Suprapubic skin (tissue), 4 donors: ENCODE measurements at regions not wholly inside any gene's neighbourhood (a gene's known extent, or its start where the extent isn't known, plus 50 kb on each side); places are given as distances from the start of the nearest gene placed in this dataset.

Experiments
- DNase-seq, 2 donors: peaks; one replicate each; pipeline ENCODE4 v3.0.0-alpha.2; 2019; ENCODE audit warnings: low spot score in 2 of 2
- H3K27ac ChIP-seq: fragments of 200-600 bp; sonication (generic); one replicate; pipeline ENCODE4 v1.5.1; 2019
- H3K27me3 ChIP-seq: fragments of 200-600 bp; sonication (generic); one replicate; pipeline ENCODE4 v1.5.1; 2019
- H3K36me3 ChIP-seq: fragments of 200-600 bp; sonication (generic); one replicate; pipeline ENCODE4 v1.5.1; 2019
- H3K4me1 ChIP-seq: fragments of 200-600 bp; sonication (generic); one replicate; pipeline ENCODE4 v1.5.1; 2019
- H3K4me3 ChIP-seq: fragments of 200-600 bp; sonication (generic); one replicate; pipeline ENCODE4 v1.5.1; 2019; ENCODE audit warnings: mild to moderate bottlenecking
- H3K9me3 ChIP-seq: fragments of 200-600 bp; sonication (generic); one replicate; pipeline ENCODE4 v1.5.1; 2019
- EP300 ChIP-seq: sonication (generic); formaldehyde crosslinking; IDR thresholded peaks from one replicate; pipeline ENCODE4 v1.6.1; 2017; ENCODE audit warnings: antibody characterized with exemption
- POLR2A ChIP-seq, 2 donors: fragments of 450-650 bp; IDR thresholded peaks; one replicate each; pipeline ENCODE4 v1.6.1; 2017; ENCODE audit warnings: antibody characterized with exemption in 2 of 2, mild to moderate bottlenecking in 2 of 2, moderate library complexity in 2 of 2
- POLR2AphosphoS5 ChIP-seq, 3 donors: sonication (generic); formaldehyde crosslinking; IDR thresholded peaks; one replicate each; pipeline ENCODE4 v1.6.1; 2017; ENCODE audit warnings: antibody characterized with exemption in 3 of 3
- WGBS: methylation state at CpG from one replicate; pipeline ENCODE4 v1.1.5; 2018; 5-methylcytosine and 5-hydroxymethylcytosine counted together
- TF ChIP-seq, protein P1 (sequence below), 2 donors: fragments of 200-600 bp in 1 of 2; fragments of 450-650 bp in 1 of 2; sonication (generic) in 1 of 2; IDR thresholded peaks; one replicate each; pipeline ENCODE4 v1.5.1; 2016 to 2019; ENCODE audit warnings: antibody characterized with exemption in 2 of 2, mild to moderate bottlenecking in 1 of 2, moderate library complexity in 1 of 2

DNA sequence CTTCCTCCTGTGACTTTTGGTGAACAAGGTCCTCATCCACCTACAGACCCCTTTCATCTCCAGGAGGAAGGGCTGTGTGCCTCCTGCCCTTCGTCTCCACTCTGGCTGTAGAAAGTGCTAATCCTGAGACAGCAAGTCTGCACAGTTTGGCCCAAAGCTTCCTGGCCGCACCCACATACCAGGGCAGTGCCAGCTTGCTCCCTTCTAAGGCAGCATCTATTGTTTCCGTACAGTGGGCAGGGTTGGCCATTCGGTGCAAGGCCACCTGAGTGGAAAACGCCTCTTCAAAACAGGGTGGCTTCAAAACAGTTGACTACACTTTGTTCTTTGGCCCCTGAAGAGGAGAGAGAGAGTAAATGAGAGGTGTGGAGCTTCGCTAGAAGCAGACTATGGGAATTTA, 134.1 kb upstream of the KLF14 start:
- Histone ChIP-seq H3K9me3 (no peaks in the 10 kb centered on the region), H3K4me1 (peaks cover 6% of the 10 kb centered on the region), H3K4me3 (no peak overlapping the region), H3K36me3 (peaks cover 62% of the 10 kb centered on the region), H3K27me3 (no peaks in the 10 kb centered on the region), H3K27ac (no peak overlapping the region)
- 62% methylated on average over 6 of the region's 6 CpGs for WGBS
- TF ChIP-seq POLR2AphosphoS5 (IDR thresholded peaks at IDR 0.05) (no peak), POLR2A (IDR thresholded peaks at IDR 0.05) (no peak), EP300 (no peak)
- TF ChIP-seq, protein P1, sequence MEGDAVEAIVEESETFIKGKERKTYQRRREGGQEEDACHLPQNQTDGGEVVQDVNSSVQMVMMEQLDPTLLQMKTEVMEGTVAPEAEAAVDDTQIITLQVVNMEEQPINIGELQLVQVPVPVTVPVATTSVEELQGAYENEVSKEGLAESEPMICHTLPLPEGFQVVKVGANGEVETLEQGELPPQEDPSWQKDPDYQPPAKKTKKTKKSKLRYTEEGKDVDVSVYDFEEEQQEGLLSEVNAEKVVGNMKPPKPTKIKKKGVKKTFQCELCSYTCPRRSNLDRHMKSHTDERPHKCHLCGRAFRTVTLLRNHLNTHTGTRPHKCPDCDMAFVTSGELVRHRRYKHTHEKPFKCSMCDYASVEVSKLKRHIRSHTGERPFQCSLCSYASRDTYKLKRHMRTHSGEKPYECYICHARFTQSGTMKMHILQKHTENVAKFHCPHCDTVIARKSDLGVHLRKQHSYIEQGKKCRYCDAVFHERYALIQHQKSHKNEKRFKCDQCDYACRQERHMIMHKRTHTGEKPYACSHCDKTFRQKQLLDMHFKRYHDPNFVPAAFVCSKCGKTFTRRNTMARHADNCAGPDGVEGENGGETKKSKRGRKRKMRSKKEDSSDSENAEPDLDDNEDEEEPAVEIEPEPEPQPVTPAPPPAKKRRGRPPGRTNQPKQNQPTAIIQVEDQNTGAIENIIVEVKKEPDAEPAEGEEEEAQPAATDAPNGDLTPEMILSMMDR (IDR thresholded peaks at IDR 0.05) = no peak
- no peak for DNase-seq

DNA sequence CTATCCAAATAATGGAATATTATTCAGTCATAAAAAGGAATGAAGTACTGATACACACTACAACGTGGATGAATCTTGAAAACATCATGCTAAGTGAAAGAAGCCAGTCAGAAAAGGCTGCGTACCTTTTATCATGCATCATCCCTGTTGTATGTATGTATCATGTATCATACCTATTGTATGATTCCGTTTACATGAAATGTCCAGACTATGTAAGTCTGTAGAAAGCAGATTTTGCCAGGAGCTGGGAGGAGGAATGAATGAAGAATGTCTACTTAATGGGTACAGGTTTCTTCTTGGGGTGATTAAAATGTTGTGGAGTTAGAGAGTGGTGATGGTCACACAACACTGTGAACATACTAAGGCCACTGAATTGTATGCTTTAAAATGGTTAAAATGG, 135.9 kb upstream of the KLF14 start:
- H3K27ac ChIP-seq = no peak overlapping the region
- H3K4me1 ChIP-seq = peaks cover 10% of the 10 kb centered on the region
- H3K9me3 ChIP-seq = no peaks in the 10 kb centered on the region
- H3K27me3 ChIP-seq = no peaks in the 10 kb centered on the region
- H3K4me3 ChIP-seq = no peak overlapping the region
- TF ChIP-seq POLR2AphosphoS5 (IDR thresholded peaks at IDR 0.05) (no peak), POLR2A (IDR thresholded peaks at IDR 0.05) (no peak), EP300 (no peak)
- TF ChIP-seq, protein P1 (IDR thresholded peaks at IDR 0.05) = no peak
- H3K36me3 ChIP-seq = peaks cover 69% of the 10 kb centered on the region
- WGBS = 92% methylated on average over 3 of the region's 3 CpGs
- no peak for DNase-seq

DNA sequence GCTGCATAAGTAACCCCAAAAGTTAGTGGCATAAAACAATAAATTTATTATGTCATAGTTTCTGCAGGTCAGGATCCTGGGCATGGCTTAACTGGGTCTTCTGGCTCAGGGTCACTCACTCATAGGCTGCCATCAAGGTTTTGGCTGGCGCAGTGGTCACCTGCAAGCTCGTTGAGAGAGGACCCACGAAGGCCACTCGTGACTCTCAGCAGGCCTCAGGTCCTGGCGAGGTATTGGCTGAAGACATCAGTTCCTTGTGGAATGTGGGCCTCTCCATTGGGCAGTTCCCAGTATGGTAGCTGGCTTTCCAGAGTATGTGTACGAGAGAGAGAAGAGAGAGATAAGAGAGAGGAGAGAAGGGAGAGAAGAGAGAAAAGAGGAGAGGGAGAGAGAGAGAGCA, 138.3 kb upstream of the KLF14 start:
- H3K27ac ChIP-seq = no peak overlapping the region
- H3K36me3 ChIP-seq = peaks cover 62% of the 10 kb centered on the region
- no peak overlapping the region for H3K4me3 ChIP-seq
- no peaks in the 10 kb centered on the region for H3K9me3 ChIP-seq
- no peaks in the 10 kb centered on the region for H3K27me3 ChIP-seq
- 90% methylated on average over 6 of the region's 6 CpGs for WGBS
- peaks cover 20% of the 10 kb centered on the region for H3K4me1 ChIP-seq
- DNase-seq = no peak
- TF ChIP-seq, protein P1 (IDR thresholded peaks at IDR 0.05) = no peak
- no peak for TF ChIP-seq POLR2A (IDR thresholded peaks at IDR 0.05)
- TF ChIP-seq EP300 = no peak
- TF ChIP-seq POLR2AphosphoS5 (IDR thresholded peaks at IDR 0.05) = no peak

DNA sequence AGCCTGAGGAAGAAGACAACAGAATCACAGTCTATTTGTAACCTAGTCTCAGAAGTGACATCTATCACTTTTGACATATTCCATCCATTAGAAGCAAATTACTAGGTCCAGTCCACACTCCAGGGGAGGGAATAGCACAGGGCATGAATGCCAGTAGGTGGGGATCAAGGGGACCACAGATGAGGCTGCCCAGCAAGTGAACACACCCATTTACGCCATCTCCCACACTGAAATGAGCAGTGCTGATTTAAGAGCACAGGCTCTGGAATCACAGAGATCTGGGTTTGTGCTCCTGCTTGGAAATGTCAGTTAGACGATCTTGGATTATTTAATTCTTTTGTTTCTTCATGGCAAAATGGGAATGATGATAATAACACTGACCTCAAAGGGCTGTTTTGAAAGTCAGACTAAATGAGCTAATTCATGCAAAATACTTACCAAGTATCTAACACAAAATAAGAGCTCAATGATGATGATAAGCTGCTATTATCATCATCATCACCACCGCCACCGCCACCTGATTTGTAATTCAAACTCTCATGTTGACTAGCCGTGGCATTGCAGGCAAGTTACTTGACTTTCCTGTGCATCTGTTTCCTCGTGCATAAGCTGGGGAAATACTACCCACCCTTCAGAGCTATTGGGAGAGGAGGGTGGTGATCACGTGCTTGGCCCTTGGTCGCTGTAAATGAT, 138.9 kb upstream of the KLF14 start:
- TF ChIP-seq POLR2AphosphoS5 (IDR thresholded peaks at IDR 0.05) (no peak), POLR2A (IDR thresholded peaks at IDR 0.05) (no peak), EP300 (no peak)
- TF ChIP-seq, protein P1 (IDR thresholded peaks at IDR 0.05) = no peak
- Histone ChIP-seq H3K4me3 (no peak overlapping the region), H3K36me3 (peaks cover 65% of the 10 kb centered on the region), H3K27me3 (no peaks in the 10 kb centered on the region), H3K27ac (no peak overlapping the region), H3K4me1 (peaks cover 17% of the 10 kb centered on the region), H3K9me3 (no peaks in the 10 kb centered on the region)
- no peak for DNase-seq
- 84% methylated on average over 8 of the region's 8 CpGs for WGBS

DNA sequence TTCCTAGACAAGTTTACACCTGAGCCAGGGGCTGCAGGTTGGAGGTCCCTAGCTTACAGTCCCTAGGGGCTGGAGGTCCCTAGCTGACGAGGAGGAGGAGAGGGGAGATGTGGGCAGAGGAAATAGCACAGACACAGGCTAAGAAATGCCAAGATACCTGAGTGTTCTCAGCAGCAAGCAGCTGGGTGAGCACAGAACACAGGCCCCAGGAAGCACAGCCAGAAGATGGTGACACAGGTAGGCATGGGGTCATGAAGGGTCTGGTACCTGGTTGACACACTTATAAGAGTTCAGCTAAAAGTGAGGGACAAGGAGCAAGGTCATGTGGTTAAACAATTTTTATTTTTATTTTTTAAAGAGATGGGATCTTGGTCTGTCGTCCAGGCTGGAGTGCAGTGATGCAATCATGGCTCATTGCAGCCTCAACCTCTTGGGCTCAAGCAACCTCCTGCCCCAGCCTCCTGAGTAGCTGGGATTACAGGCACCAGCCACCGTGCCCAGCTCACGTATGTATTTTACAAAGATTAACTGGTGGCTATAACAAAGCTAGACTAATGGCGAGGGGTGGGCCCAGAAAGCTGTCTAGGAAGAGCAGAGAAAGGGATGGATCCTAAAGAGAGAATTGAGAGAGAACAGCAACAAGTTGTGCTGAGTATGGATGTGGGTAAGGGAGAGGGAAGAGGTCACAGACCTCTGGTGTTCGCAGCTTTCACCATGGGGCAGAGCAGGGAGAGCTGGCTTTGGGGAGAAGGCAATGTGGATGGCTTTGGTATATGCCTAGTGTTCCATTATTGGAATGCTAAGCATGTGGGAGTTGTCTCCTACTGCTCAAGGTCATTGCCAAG, 140.3 kb upstream of the KLF14 start:
- H3K4me1 ChIP-seq = peaks cover 17% of the 10 kb centered on the region
- 89% methylated on average over 6 of the region's 6 CpGs for WGBS
- DNase-seq = no peak
- H3K9me3 ChIP-seq = no peaks in the 10 kb centered on the region
- TF ChIP-seq POLR2AphosphoS5 (IDR thresholded peaks at IDR 0.05) (no peak), EP300 (no peak), POLR2A (IDR thresholded peaks at IDR 0.05) (no peak)
- TF ChIP-seq, protein P1 (IDR thresholded peaks at IDR 0.05) = no peak
- no peak overlapping the region for H3K4me3 ChIP-seq
- no peaks in the 10 kb centered on the region for H3K27me3 ChIP-seq
- H3K27ac ChIP-seq = no peak overlapping the region
- peaks cover 65% of the 10 kb centered on the region for H3K36me3 ChIP-seq
